ENCODE measurements at regions not wholly inside any gene's neighbourhood (a gene's known extent, or its start where the extent isn't known, plus 50 kb on each side); places are given as distances from the start of the nearest gene placed in this dataset.

DNA sequence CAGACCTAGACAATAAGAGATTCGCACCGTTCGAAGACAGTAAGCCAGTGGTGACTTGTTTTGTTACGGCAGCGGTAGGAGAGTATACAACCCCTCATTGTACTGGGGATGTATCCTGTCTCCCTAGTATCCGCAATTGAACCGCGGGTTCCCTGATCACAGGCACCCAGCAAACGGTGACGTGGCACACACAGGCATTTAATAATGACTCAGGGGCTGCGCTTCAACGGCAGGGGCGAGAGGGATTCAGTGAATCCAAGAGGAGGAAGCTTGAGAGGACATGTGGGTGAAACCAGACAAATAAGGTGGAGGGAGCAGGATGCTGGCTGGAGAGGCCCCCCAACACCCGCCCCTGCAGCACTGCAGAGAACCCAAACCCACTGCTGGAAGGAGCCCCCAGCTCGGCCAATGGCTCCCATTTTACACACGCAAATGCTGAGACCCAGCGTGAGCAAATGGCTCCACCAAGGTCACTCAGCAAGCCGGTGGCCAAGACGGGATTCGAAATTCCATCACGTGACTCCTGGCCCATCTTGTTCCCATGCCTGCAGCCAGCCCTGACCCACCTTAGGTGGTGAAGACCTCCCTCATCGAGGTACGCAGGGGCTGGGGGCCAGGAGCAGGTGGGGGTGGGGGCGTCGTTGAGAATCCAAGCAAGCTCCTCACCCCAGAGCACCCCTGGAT lies 149.9 kb downstream of the SYF2 start:
- Mint-ChIP-seq H3K4me3 (no peak overlapping the region), H3K27ac (ENCODE audit: low read depth) (no peak overlapping the region), H3K36me3 (ENCODE audit: insufficient read depth) (no peaks in the 10 kb centered on the region), H3K9me3 (peaks cover under 1% of the 10 kb centered on the region), H3K4me1 (peaks cover 21% of the 10 kb centered on the region), H3K27me3 (no peaks in the 10 kb centered on the region)
- DNase-seq (ENCODE audit: low spot score in 2 of 2) (no peak), ATAC-seq (replicated peaks; ENCODE audit: extremely low read depth, poor library complexity, severe bottlenecking) (no peak)

DNA sequence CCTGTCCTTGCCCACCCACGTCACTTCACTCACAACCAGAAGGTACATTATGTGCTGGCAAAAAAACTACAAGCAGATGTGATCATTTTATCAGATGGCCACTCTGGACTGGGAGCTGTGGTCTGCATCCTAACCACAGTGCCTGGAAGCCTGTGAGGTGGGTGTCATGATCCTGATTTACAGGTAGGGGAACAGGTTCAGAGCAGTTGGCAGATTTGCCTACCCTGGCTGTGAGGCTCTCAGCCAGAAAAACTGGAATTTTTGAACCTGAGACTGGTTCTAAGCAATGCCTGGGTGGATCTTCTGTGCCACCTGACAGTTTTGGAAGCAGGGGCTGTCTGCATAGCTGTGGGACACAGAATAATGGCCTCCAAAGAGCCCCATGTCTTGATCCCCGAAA lies 150.8 kb downstream of the SYF2 start:
- peaks cover 20% of the 10 kb centered on the region for H3K4me1 Mint-ChIP-seq
- H3K36me3 Mint-ChIP-seq (ENCODE audit: insufficient read depth) = no peaks in the 10 kb centered on the region
- H3K27me3 Mint-ChIP-seq = no peaks in the 10 kb centered on the region
- peaks cover 6% of the 10 kb centered on the region for H3K9me3 Mint-ChIP-seq
- ATAC-seq (replicated peaks; ENCODE audit: extremely low read depth, poor library complexity, severe bottlenecking) (no peak), DNase-seq (ENCODE audit: low spot score in 2 of 2) (no peak)
- H3K27ac Mint-ChIP-seq (ENCODE audit: low read depth) = no peak overlapping the region
- H3K4me3 Mint-ChIP-seq = no peak overlapping the region

DNA sequence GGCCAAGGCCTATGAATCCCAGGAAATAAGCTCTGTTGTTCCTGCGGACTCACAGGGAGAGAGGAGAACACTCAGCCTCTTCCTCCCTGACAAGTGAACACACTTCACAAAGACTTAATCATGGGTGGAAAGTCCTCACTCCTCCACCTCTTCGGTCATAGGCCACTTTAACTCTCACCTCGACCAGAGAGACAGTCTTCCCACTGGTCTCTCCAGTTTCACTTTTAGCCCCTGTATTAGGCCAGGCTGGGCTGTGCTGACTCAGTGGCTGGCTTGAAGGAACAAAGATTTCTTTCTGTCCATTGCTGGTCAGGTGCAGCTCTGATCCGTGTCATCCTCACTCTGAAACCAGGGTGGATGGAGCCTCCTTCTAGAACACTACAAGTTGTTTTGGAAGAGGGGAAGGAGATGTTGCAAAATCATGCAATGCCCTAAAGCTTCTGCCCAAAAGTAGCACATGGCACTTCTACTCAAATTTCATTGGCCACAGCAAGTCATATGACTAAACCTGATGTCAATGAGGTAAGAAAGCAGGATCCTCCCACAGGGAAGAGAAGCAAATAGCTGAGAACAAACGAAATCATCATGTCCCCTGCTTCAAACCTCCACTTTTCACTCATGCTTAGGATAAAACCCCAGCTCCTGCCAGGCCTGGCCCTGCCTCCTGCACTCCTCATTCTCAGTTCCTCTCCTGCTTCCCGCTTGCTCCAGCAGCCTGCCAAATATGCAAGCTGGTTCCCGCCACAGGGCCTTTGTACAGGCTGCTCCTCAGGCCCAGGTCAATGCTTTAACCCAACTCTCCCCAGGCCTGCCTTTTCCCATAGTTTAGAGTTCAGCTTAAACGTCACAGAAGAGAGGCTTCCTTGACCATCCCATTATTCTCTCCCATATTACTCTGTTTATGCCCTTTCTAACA lies 150.5 kb upstream of the RUNX3 start:
- Mint-ChIP-seq H3K4me1 (peaks cover 16% of the 10 kb centered on the region), H3K4me3 (no peak overlapping the region), H3K27me3 (no peaks in the 10 kb centered on the region), H3K27ac (ENCODE audit: low read depth) (no peak overlapping the region), H3K36me3 (ENCODE audit: insufficient read depth) (no peaks in the 10 kb centered on the region), H3K9me3 (peaks cover 6% of the 10 kb centered on the region)
- DNase-seq (ENCODE audit: low spot score in 2 of 2) = no peak
- ATAC-seq (replicated peaks; ENCODE audit: extremely low read depth, poor library complexity, severe bottlenecking) = no peak

DNA sequence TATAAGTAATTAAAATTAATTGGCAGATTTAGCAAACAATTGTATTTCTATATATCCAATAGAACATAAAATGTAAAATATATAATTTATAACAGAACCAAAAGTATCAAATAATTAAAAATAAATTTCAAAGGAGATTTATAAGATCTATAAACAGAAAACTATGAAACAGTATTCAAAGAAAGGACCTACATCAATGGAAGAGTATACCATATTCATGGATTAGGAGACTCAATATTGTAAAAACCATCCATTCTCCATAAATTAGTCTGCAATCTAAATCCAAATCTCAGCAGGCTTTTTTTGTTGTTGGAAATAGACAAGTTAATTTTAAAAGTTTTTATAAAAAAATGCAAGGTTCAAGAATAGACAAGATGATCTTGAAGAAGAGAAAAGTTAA lies 149.0 kb upstream of the RUNX3 start:
- no peak for ATAC-seq (replicated peaks; ENCODE audit: extremely low read depth, poor library complexity, severe bottlenecking)
- peaks cover 14% of the 10 kb centered on the region for H3K4me1 Mint-ChIP-seq
- H3K9me3 Mint-ChIP-seq = peaks cover 6% of the 10 kb centered on the region
- H3K27me3 Mint-ChIP-seq = no peaks in the 10 kb centered on the region
- H3K36me3 Mint-ChIP-seq (ENCODE audit: insufficient read depth) = no peaks in the 10 kb centered on the region
- DNase-seq (ENCODE audit: low spot score in 2 of 2) = no peak
- no peak overlapping the region for H3K27ac Mint-ChIP-seq (ENCODE audit: low read depth)
- H3K4me3 Mint-ChIP-seq = no peak overlapping the region

DNA sequence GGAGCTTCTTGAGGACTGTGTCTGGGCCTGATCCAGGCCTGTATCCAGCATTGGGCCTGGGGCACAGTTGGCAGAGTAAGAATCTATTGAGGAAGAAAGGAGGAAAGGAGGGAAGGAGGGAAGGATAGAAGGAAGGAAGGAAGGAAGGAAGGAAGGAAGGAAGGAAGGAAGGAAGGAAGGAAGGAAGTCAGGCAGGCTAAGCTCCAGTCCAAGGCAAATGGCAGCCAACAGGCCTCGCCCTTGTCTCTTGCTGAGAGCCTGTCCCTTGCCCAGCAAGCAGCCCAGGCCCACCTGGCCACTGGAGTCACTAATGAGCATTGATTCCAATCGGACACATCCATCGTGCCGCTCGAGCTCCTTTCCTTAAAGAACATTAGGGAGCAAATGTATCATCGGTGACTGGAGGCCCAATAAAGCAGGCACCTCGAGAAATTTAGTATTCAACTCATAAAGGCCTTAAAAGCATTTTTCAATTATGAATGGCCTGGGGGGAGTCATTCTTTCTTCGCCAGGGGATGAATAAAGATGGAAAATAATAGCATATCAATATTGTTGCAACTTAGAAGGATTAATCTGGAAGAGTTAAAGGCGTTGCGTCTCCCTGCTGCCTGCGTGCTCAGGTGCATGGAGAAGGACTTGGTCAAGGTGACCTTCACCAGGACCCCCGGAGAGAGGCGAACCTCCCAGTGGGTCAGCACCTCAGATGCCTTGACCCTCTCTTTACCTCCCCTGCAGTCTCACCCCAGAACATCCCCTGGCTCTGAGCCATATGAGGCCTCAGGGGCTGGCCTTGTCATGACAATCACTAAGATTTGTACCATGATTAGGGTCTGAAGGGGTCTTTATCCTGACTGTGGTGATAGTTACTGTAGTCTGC lies 144.5 kb upstream of the RUNX3 start:
- Mint-ChIP-seq H3K27me3 (no peaks in the 10 kb centered on the region), H3K36me3 (ENCODE audit: insufficient read depth) (no peaks in the 10 kb centered on the region), H3K27ac (ENCODE audit: low read depth) (no peak overlapping the region), H3K9me3 (peaks cover 6% of the 10 kb centered on the region), H3K4me3 (no peak overlapping the region), H3K4me1 (peaks cover 25% of the 10 kb centered on the region)
- ATAC-seq (replicated peaks; ENCODE audit: extremely low read depth, poor library complexity, severe bottlenecking) (no peak), DNase-seq (ENCODE audit: low spot score in 2 of 2) (no peak)

DNA sequence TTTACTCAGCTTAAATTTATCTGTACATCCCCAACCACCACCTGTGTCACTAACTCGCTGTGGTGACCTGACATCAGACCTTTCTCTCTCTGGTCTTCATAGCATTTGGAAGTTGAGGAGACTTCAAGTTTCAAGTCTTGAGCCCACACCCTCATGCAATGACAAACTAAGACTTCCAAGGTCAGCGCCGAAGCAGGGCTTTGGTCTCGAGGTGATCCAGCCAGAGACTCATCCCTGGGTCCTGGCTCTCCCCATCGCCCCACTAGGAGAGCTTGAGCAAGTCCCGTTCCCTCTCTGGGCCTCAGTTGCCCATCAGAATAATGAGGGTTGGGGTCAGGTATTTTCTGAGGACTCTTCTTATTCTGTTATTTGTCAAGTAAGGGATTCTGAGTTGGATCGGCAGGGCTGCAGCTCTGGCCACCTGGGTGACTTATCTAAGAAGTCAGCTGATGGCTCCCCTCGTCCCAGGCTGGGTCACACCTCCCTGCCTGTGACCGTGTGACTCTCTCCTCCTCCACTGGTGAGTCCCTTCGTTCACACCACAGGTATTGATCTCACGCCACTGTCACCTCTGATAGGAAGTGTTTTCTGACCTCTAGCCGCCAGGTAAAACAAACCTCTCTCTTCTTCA lies 143.7 kb upstream of the RUNX3 start:
- DNase-seq (ENCODE audit: low spot score in 2 of 2) = no peak
- no peak for ATAC-seq (replicated peaks; ENCODE audit: extremely low read depth, poor library complexity, severe bottlenecking)
- Mint-ChIP-seq H3K4me3 (no peak overlapping the region), H3K4me1 (peaks cover 25% of the 10 kb centered on the region), H3K27me3 (no peaks in the 10 kb centered on the region), H3K27ac (ENCODE audit: low read depth) (no peak overlapping the region), H3K9me3 (peaks cover 6% of the 10 kb centered on the region), H3K36me3 (ENCODE audit: insufficient read depth) (no peaks in the 10 kb centered on the region)

DNA sequence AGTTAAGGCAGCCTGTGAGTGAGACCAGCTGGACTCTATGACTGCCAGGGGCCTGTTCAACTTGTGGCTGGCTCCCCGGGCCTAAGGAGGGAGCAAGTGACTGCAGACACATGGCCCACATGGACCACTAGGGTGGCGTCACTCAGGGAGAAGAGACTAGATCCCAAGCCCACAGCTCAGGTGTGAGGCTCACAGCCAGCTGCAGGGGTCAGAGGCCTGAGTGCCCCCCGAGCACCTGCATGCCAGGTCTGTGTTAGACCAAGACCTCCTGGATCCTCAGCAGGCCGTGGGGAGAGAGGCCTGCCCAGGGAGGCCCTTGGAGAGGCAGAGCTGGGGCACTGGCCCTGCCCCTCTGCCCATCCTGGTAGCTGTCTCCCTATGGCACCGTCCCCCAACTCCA lies 142.4 kb upstream of the RUNX3 start:
- DNase-seq (ENCODE audit: low spot score in 2 of 2) = no peak
- Mint-ChIP-seq H3K36me3 (ENCODE audit: insufficient read depth) (no peaks in the 10 kb centered on the region), H3K9me3 (peaks cover 6% of the 10 kb centered on the region), H3K27me3 (no peaks in the 10 kb centered on the region), H3K4me1 (peaks cover 32% of the 10 kb centered on the region), H3K27ac (ENCODE audit: low read depth) (no peak overlapping the region), H3K4me3 (no peak overlapping the region)
- ATAC-seq (replicated peaks; ENCODE audit: extremely low read depth, poor library complexity, severe bottlenecking) = no peak

DNA sequence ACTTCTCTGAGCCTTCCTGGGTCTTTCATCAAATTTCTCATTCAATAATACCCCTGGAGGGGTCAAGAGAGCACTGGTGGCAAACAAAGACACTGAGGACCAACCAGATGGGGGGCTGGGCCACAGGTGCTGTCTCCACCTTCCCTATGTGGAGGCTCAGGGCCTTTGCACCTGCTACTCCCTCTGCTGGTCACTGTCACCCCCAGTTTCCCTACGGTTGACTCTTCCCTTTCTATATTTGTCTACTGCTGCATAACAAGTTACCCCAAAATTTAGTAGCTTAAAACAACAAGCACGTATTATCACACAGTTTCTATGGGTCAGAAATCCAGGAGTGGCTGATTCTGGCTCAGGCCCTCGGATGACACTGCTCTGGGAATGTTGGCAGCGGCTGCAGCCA lies 138.8 kb upstream of the RUNX3 start:
- Mint-ChIP-seq H3K36me3 (ENCODE audit: insufficient read depth) (peaks cover 14% of the 10 kb centered on the region), H3K4me3 (no peak overlapping the region), H3K9me3 (no peaks in the 10 kb centered on the region), H3K4me1 (peaks cover 63% of the 10 kb centered on the region), H3K27me3 (no peaks in the 10 kb centered on the region), H3K27ac (ENCODE audit: low read depth) (no peak overlapping the region)
- ATAC-seq (replicated peaks; ENCODE audit: extremely low read depth, poor library complexity, severe bottlenecking) (no peak), DNase-seq (ENCODE audit: low spot score in 2 of 2) (no peak)

DNA sequence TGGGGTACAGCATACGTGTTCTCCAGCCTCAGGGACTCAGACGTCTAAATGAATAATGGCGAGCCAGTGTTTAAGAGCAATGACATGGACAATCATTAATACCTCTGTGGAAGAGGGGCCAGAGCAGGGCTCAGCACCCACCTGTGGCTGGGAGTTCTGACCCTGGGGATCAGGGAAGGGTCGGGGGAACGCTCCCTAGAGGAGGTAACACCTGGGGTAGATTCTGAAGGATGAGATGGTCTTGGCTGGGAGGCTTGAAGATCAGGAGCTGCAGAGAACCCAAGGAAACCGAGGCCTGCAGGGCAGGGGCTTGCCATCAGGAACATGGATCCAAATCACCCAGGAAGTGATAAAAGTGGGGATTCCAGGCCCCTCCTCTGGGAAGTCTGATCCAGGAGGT lies 138.2 kb upstream of the RUNX3 start:
- ATAC-seq (replicated peaks; ENCODE audit: extremely low read depth, poor library complexity, severe bottlenecking) (no peak), DNase-seq (ENCODE audit: low spot score in 2 of 2) (no peak)
- peaks cover 68% of the 10 kb centered on the region for H3K4me1 Mint-ChIP-seq
- H3K36me3 Mint-ChIP-seq (ENCODE audit: insufficient read depth) = peaks cover 14% of the 10 kb centered on the region
- no peak overlapping the region for H3K27ac Mint-ChIP-seq (ENCODE audit: low read depth)
- no peak overlapping the region for H3K4me3 Mint-ChIP-seq
- H3K9me3 Mint-ChIP-seq = no peaks in the 10 kb centered on the region
- H3K27me3 Mint-ChIP-seq = no peaks in the 10 kb centered on the region

DNA sequence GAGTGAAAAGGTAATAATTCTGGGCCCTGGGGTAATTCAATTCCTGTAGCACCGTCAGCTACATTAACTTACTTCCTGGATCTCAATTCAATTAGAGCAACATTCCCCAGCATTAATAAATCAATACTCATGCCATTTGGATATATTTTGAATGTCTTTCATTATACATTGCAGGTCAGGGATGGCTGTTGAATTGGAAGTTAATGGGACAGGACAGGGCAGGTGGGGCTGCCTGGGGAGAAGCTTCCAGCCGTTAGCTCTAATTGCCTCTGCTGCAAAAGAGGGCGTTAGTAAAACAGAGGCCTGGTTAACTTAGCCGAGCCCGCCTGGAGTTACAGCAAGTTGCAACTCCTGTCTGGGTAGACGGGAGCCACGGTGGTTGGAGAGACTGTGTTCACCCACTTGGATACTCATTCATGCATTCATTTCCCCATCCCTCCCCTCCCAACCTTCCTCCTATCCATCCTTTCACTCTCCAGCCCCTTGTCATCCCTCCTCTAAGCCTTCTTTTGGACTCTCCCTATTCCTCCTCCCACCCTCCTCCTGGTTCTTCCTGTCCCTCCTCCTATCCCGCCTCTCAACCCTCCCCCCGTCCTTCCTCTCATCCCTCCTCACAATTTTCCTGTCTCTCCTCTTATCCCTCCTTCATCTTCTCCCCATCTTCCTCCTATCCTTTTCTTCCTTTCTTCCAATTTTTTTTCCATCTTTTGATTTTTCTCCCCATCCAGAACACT lies 137.6 kb upstream of the RUNX3 start:
- H3K36me3 Mint-ChIP-seq (ENCODE audit: insufficient read depth) = peaks cover 14% of the 10 kb centered on the region
- ATAC-seq (replicated peaks; ENCODE audit: extremely low read depth, poor library complexity, severe bottlenecking) (no peak), DNase-seq (ENCODE audit: low spot score in 2 of 2) (no peak)
- H3K4me1 Mint-ChIP-seq = peaks cover 74% of the 10 kb centered on the region
- no peak overlapping the region for H3K27ac Mint-ChIP-seq (ENCODE audit: low read depth)
- no peak overlapping the region for H3K4me3 Mint-ChIP-seq
- no peaks in the 10 kb centered on the region for H3K27me3 Mint-ChIP-seq
- H3K9me3 Mint-ChIP-seq = no peaks in the 10 kb centered on the region

DNA sequence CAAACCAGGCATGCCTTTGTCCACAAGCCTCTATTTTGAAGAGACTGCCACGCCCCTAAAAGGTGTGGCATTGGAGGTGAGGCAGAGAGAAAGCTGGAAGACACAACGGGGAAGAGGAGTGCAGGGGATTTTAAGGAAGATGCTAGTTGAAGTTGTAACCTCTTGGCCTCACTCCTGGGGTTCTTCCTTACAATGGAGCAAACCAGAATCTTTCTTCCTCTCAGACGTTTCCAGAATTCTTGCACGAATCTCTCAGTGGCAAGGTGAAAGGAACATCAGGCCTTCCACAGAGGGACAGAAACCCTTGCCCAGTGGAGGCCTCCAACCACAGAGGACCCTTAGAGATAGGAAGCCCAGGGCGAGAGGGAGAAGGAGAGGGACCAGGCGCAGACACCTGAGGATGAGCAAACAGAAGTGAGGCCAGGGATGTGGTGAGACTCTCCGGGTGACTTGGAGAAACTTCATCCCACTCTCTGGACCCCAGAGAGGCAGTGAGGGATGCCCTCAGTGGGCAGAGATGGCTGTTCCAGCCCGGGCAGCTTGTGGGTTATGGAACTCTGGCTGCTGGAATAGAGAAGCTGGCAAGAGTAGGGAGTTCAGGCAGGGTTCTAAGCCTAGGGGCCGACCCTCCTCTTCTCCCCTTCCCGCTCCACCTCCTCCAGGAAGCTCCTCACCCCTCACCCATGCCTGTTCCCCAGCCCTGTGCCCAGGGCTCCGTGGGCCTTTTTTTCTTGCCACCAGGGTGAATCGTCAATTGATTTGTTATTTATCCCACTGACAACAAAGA lies 136.8 kb upstream of the RUNX3 start:
- peak overlapping the region; percentile 95 for H3K27ac Mint-ChIP-seq (ENCODE audit: low read depth)
- ATAC-seq (replicated peaks; ENCODE audit: extremely low read depth, poor library complexity, severe bottlenecking) (no peak), DNase-seq (ENCODE audit: low spot score in 2 of 2) (no peak)
- H3K9me3 Mint-ChIP-seq = no peaks in the 10 kb centered on the region
- peak overlapping the region; percentile 87 for H3K4me3 Mint-ChIP-seq
- H3K4me1 Mint-ChIP-seq = peaks cover 78% of the 10 kb centered on the region
- peaks cover 14% of the 10 kb centered on the region for H3K36me3 Mint-ChIP-seq (ENCODE audit: insufficient read depth)
- H3K27me3 Mint-ChIP-seq = no peaks in the 10 kb centered on the region
